Gastroesophageal sphincter (tissue), 3 donors: ENCODE measurements at regions not wholly inside any gene's neighbourhood (a gene's known extent, or its start where the extent isn't known, plus 50 kb on each side); places are given as distances from the start of the nearest gene placed in this dataset.
"Not testable (repeated sequence)": the region's sequence is repeated elsewhere in the genome, so short reads cannot be mapped to it uniquely, and the experiment has no call there.

Source experiments
- POLR2A ChIP-seq, 2 donors: fragments of 450-650 bp; IDR thresholded peaks; one replicate each; pipeline ENCODE4 v1.6.1; 2017; ENCODE audit warnings: antibody characterized with exemption in 2 of 2, mild to moderate bottlenecking in 2 of 2, moderate library complexity in 1 of 2
- TF ChIP-seq, protein P1 (sequence below), 4 experiments: fragments of 200-600 bp in 2 of 4; fragments of 450-650 bp in 2 of 4; sonication (generic) in 1 of 4; IDR thresholded peaks; one replicate each; pipeline ENCODE4 v1.5.1; 2017 to 2019; ENCODE audit warnings: antibody characterized with exemption in 4 of 4, mild to moderate bottlenecking in 2 of 4, moderate library complexity in 2 of 4

DNA sequence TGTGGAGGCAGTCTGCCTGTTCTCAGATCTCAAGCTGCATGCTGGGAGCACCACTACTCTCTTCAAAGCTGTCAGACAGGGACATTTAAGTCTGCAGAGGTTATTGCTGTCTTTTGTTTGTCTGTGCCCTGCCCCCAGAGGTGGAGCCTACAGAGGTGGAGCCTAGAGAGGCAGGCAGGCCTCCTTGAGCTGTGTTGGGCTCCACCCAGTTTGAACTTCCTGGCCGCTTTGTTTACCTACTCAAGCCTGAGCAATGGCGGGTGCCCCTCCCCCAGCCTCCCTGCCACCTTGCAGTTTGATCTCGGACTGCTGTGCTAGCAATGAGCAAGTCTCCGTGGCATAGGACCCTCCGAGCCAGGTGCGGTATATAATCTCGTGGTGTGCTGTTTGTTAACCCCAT, 64.9 kb upstream of the PARP8 start:
- not testable (repeated sequence) for TF ChIP-seq POLR2A (IDR thresholded peaks at IDR 0.05)
- TF ChIP-seq, protein P1, sequence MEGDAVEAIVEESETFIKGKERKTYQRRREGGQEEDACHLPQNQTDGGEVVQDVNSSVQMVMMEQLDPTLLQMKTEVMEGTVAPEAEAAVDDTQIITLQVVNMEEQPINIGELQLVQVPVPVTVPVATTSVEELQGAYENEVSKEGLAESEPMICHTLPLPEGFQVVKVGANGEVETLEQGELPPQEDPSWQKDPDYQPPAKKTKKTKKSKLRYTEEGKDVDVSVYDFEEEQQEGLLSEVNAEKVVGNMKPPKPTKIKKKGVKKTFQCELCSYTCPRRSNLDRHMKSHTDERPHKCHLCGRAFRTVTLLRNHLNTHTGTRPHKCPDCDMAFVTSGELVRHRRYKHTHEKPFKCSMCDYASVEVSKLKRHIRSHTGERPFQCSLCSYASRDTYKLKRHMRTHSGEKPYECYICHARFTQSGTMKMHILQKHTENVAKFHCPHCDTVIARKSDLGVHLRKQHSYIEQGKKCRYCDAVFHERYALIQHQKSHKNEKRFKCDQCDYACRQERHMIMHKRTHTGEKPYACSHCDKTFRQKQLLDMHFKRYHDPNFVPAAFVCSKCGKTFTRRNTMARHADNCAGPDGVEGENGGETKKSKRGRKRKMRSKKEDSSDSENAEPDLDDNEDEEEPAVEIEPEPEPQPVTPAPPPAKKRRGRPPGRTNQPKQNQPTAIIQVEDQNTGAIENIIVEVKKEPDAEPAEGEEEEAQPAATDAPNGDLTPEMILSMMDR (IDR thresholded peaks at IDR 0.05): not testable (repeated sequence)
